HG02938 (cell line): ENCODE measurements at regions not wholly inside any gene's neighbourhood (a gene's known extent, or its start where the extent isn't known, plus 50 kb on each side); places are given as distances from the start of the nearest gene placed in this dataset.

Experiments used
- ATAC-seq: cut with Tn5 transposase; IDR thresholded peaks from one replicate; pipeline ENCODE4 v1.9.1; 2021; ENCODE audit warnings: mild to moderate bottlenecking, moderate library complexity; ENCODE audit not compliant: unreplicated experiment

DNA sequence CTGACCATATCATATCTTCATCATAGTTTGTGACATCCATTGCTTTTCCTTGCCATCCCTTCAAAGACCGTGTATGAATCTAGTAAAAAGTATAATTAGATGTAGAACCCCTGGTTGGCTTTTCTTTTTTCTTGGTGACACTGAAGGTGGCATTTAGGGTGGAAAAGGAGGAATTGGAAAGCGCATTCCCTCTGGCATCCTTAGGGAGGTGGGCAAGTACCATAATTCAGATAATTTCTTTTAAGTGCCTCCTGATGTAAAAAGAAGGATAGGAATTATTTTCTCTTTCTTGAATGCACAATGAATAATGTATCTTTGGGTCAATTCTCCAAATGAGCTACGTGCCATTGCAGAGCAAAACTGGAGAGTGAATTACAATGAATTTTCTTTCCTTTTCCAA, 73.2 kb upstream of the SMARCA2 start:
- ATAC-seq = no peak

DNA sequence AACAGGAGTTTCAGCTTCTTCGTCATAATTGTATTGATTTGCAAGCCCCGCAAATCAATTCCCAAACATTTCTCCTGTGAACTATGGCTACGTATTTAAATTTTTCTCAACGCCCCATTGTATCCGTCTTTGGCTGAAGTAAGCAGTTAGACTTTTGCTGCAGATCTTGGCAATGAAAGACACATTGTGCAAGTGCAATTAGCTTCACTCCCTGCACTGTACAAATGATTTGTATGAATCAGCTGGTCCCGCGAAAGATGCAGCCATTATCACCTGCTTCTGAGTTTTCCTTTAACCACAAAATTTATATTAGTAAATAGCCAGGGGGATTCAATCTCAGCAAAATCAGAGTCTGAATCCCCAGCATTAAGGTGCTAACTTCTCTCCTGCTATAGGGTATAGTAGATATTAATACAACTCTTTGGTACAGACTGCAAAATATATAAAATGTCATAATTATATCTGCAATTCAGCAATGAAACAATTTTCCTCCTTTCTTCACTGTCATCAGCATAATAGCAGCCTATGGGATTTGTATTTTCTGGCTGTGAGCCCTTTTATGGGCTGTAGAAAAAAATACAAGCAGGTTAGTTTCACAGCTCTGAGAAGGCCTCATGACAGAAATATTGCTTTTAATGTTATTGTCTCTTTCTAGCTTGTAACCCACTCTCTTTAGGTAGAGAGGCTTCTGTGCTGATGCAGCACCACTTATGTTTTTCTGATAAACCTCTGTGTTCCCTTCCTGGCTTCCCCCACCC, 68.4 kb upstream of the SMARCA2 start:
- no peak for ATAC-seq

DNA sequence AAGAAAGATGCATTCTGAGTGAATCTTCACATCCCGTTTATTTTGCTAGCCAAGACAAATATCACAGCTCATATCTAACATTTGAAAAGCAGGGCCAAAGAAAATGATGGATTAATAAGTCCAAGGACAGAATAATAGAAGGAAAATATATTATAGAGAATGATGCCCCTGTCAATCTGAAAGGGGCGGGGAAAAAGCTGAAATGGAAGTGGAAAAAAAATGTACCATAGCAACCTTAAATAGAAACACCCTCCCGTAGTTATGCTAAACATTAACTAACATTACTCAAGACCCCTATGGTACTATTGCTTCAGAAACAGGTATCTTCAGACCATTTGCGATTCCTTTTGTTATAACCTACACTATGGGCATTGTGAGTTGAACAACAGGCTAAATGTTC, 67.7 kb upstream of the SMARCA2 start:
- ATAC-seq = no peak

DNA sequence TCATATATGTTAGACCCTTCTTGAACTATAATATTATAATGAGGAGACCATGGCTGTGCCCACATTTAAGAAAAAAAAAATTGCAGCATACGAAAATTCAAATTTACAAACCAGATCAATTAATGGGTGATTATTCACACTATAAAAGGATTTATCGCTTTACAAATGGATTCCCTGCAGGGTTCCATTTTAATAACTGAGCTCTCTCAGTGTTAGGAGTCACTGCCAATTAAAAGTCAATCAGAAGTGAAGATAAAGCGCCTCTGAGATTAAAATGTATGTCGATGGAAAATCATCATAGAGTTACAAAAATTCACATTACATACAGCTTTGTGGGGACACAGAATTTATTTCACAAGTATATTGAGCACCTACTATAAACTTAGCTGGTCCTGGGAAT, 66.6 kb upstream of the SMARCA2 start:
- ATAC-seq = no peak

DNA sequence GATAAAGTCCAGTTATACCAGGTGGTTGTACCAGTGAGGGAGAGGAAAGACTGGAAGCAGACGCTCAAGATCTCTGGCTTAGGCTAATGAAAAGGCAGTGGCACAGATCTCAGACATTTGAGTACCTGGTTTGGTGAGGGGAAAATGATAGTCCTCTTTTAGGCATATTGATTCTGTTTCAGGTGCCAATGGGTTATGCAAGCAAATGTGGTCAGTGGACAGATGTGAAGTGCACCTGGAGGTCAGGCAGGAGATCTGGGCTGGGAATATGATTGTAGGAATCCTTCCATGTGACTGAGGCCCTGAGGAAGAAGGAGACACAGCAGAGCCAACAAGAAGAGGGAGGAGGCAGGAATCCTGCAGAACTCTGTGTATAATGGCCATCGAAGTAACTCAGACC, 63.7 kb upstream of the SMARCA2 start:
- no peak for ATAC-seq

DNA sequence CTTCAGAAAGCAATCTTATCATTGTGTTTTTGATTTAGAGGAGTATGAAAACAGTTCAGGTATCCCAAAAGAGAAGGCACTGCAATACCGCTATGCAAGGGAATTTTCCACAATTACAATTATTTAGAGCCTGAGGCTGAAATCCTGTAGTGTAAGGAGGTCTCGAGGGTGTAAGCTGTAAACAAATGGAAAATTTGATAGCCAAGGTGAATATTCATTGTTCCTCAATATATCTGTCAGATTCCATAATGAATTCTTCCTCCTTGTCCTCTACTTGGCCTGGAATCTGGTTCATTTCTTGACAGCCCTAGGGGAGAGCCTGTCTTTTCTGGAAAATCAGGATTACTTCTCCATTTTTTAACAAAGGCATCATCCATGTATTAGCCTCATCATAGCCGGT, 63.1 kb upstream of the SMARCA2 start:
- no peak for ATAC-seq

DNA sequence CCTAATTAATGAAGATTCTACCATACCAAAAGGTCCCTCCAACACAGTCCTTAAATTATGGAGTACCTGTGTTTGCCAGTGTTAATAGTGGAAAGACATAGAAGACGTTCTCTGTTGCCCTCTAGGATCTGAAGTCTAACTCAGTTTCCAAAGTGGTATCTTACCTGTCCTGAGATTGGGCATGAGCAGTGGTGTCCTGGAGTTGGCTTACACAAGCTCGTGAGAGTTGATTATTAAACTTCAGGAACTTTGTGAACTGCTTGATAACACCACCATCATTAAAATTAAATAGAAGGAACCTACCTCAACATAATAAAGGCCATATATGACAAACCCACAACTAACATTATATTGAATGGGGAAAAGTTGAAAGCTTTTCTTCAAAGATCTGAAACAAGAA, 60.9 kb upstream of the SMARCA2 start:
- ATAC-seq = no peak

DNA sequence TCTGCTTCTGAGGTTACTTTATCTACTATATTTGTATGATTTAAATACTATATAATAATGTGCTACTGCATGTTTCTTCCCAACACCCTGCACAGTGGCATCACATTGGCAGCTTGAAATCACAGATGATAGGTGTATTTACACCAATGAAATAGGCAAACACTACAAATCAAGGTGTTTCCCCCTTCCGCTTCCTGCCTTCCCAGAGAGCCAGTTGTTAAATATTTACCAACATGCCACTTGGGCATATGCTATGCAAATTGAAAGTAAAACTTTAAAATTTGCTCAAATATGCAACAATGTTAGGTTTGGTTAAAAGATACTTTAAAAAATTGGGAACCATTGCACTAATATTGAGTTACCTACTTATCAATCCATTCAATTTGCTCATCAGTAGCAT, 58.2 kb upstream of the SMARCA2 start:
- ATAC-seq = no peak

DNA sequence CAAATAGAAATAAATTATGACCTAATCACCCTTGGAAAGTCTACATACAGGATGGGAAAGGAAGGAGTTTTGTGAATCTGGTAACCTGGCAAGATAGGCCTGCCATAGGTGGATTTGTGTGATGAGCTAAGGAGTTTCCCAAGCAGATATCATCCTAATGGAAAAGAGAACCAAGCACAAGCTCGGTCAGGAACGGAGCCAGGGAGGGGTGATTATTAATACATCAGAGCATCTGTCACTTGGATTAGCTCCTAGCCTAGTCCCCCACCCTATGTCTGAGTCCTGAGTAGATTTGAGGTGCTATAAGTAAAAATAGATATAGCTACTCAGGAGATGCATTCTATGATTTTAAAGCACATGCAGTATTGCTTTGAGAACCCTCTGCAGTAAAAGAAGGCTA, 57.3 kb upstream of the SMARCA2 start:
- no peak for ATAC-seq

DNA sequence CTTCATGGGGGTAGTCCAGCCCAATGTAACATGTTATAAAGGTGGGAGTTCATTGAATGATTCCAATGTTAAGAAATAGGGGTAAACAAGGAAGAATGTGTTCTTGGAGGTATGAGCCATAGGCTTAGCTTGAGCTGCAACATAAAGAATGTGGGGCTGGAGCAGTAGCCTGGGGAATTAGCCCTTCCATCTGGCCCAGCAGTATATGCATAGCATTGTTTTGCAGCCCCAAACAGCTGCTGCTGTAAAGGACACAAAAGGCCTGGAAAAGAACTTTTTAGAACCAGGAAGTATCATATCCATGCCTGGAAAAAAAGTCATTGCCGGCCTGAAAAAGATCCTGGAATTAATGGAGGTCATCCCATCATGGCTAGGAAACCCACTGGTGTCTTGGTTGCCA, 55.8 kb upstream of the SMARCA2 start:
- no peak for ATAC-seq

DNA sequence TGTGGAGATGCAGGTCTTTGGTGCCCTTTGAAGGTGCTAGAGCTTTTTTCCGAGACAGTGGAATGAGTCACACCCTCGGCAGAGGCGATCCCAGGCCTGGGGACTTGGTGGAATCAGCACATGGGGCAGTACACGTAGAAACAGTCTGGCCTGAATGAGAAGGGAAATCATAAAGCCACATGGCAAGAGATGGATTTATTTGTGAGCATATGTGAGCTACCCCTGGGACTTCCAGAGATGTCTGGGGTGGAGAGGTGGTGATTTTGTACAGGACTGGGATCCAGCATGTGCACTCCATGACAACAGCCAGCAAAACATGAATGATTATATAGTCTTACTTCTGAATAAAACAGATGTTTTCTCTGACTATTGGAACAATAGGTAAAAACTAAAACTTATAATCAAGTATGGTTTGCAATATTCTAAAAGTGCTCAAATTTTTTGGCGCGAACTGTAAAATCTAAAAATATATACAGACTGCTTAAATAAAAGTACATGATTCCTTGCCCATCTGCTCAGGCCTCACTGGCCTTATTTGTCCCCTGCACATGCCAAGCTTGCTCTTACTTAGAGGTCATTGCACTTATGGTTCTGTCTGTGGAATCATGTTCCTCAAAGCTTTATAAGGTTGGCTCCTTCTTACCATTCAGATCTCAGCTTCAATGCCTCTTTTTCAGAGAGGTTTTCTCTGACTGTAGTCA, 54.7 kb upstream of the SMARCA2 start:
- no peak for ATAC-seq

DNA sequence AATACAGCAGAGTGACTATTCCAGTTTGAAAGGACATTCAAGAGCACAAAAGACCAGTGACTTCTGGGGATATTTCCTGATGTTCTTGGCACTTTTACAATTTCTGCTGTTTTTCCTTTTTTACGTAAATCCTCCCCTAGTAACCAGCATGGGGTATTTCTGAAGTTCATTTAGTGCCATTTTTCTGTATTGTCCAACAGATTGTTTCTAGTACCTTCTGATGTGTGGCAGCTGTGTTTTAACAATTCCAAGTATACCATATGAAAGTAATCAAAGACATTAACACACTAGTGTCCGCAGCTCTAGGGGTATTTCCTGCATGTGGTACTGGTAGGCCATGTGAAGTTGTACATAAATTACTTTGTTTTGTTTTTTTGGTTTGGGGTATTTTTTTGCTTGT, 53.0 kb upstream of the SMARCA2 start:
- no peak for ATAC-seq

DNA sequence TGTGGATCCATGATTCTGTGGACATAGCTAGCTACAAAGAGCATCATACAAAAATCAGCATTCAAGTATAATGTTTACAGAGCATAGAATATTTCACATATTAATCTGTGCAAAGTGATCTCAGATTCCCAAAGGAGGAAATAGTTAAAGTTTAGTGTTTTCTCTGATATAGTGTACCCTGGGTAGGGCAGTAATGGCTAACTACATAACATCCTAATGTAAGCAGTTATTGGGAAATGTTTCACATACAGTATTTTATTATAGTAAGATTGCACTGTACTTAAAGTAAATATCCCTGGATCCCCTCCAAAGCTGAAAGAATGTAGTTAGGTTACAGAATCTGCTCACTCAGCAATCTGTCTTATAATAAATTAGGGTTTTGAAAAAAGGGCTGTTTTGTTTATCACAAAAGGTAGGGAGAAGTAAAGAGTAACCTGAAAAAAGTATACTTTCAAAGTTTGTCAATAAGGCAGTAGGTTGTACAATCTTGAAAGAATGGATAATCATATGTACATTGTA, 52.5 kb upstream of the SMARCA2 start:
- ATAC-seq = no peak

DNA sequence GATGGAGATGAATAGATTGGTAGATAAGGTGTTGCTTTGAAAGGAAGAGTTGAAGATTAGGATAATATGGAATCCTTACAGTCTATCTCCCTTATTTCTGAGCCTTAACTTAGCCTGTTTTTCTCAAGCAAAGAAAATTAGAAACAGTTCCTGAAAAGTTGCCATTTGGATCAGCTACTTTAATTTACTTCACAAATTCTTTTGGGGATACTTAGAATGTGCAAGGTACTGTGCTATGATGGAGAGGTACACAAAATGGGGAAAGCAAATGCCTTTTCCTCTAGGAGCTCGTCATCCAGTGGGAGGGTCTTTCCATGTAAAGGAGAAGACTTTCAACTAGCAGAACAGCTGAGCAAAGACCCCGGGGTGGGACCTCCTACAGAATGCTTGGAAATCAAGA, 51.1 kb upstream of the SMARCA2 start:
- no peak for ATAC-seq
